Stimulated activated CD4-positive, alpha-beta T cell treated with anti-CD3 and anti-CD28 coated beads, TNF-alpha, amount 100 ng/mL, for 24 hours (primary cell): ENCODE measurements at regions not wholly inside any gene's neighbourhood (a gene's known extent, or its start where the extent isn't known, plus 50 kb on each side); places are given as distances from the start of the nearest gene placed in this dataset.

Experiments used
- DNase-seq, 3 experiments: peaks; one replicate each; pipeline ENCODE4 v3.0.0-alpha.2; 2020; ENCODE audit warnings: low read depth in 3 of 3

DNA sequence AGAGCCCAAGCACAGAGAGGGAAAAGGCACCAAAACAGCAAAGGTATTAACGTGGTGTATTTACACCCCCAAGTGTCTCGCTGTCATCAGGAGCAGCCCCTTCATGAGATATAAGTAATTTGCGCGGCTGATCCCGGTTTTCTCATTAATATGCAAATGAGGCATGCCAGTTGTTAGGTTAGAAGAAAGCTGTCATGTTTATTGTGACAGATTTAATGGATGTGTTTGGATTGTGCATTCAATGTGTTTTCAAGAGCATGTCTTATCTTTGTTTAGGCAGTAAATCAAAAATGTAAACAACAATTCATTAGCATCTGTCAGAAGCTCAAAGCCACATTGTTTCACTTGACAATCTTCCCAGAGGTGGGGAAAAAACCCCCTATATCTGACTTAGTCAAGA is 56.5 kb upstream of the CTBP2 start:
- DNase-seq = no peak

DNA sequence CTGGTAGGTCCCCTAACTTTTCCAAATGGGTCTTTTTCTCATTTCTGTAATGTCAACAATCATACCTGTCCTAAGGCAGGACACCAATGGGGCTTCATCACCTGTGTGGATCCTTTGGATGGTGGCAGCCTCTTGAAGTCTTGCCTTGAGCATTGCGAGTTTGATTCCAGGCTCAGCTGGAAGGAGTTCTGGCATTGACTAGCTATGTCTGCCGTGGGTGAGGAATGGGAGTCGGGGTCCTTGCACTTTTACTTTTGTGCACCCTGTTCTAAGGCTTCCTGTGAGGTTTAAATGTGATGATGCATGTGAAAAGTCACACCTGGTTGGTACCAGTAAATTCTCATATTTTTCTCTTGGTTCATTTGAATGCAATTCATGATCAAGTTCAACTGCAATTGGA is 55.9 kb upstream of the CTBP2 start:
- no peak for DNase-seq

DNA sequence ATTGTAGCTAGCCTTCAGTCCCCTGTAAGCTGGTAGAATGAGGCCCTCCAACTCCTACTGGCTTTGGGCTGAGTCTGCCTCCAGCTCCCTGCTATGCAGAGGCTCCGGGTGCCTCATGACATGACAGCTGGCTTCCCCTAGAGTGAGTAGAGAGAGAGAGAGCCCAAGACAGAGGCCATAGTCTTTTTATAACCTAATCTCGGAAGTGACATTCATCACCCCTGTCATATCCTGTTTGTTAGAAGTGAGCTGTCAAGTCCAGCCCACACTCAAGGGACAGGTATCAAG is 53.9 kb upstream of the CTBP2 start:
- DNase-seq = no peak

DNA sequence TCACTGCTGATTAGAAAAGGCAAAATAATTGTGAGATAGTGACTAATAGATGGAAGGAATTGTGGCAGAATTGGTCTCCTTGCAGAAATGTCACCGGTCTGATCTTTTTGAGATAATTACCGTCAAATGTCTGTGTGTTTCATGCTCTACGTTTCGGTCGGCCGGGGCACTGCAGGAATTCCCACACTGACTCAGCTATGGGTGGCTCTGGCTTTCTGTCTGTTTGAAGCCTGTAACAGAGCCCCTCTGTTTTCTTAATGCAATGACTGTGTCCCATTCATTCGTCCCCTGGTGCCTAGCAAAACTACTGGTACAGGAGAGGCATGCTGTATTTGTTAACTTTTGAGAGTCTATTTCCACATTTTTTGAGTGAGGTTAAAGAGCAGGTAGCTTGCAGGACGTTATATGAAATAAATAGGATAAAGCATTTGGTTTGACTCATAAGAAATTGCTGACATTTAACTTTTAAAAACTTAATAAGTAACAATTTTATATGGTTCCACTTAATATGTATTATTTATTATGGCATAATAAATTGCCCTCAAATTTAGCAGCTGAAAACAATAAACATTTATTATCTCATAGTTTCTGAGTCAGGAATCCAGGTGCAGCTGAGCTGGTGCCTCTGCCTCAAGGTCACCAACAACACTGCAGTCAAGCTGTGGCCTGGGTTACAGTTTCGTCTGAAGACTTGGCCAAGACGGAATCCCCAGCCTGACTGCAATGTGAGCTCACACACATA is 53.3 kb upstream of the CTBP2 start:
- DNase-seq = no peak

DNA sequence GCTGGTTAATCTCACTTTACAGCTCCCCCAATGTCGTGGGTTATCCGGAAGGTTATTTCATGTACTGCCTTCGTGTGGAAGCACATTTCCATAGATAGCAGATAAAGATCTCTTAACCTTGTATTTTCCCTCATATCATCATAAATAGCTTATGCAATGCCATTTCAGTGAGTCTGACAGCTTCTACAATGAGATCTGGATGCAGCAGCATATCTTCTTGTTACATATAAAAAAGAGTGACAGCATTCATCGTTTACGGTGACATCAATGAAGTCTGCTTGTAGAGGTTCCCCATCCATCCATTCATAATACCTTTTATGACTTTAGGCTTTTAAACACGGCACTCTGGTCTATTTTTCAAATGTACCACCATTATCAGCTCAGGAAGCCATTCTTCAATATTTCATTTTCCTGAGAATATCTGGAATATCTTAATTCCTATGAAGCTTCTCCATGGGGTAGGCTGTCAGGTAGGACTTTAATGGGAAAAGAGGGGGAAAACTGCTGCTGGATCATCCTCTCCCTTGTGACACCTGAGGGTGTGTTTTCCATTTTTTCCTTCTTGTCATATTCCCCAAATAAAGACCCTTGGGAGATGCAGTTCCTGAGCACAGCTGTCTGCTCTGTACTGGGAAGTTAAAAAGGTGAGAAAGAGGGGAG is 51.9 kb upstream of the CTBP2 start:
- DNase-seq = no peak
